SW480 (cell line): ENCODE measurements at regions not wholly inside any gene's neighbourhood (a gene's known extent, or its start where the extent isn't known, plus 50 kb on each side); places are given as distances from the start of the nearest gene placed in this dataset.
A peak's percentile ranks its signal among the peaks of the same experiment; 100 is the strongest.
"Not testable (repeated sequence)": the region's sequence is repeated elsewhere in the genome, so short reads cannot be mapped to it uniquely, and the experiment has no call there.

Experiments used
- DNase-seq: peaks from one replicate; pipeline ENCODE4 v3.0.0-alpha.2; 2016; ENCODE audit warnings: low spot score

DNA sequence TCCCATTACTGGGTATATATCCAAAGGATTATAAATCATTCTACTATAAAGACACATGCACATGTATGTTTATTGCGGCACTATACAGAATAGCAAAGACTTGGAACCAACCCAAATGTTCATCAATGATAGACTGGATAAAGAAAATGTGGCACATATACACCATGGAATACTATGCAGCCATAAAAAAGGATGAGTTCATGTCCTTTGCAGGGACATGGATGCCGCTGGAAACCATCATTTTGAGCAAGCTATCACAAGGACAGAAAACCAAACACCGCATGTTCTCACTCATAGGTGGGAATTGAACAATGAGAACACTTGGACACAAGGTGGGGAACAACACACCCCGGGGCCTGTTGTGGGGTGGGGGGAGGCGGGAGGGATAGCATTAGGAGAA lies 57.0 kb upstream of the NEUROD1 start:
- DNase-seq = not testable (repeated sequence)

DNA sequence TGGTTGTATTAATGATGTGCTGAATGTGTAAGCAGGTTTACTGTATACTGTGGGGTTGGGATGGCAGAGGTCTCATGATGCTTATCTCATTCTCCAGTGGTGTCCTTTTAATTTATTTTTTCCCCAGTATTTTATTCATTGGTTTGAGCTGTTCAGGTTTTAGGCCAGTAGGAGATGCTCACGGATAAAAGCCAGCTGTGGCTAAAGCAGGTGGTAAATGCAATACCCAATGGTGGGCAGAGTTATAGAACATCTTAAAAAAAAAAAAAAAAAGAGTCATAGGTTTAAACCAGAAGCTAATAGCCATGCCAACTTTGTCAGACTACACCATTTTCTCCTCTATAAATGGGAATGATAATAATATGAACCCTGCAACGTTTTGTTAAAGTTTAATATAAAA lies 57.8 kb upstream of the NEUROD1 start:
- DNase-seq = peak; percentile 17

GRCh38 chr2:181738563-181738962 lies 58.2 kb upstream of the NEUROD1 start:
- no peak for DNase-seq

GRCh38 chr2:181741756-181742155 lies 61.4 kb upstream of the NEUROD1 start:
- DNase-seq = no peak

GRCh38 chr2:181742361-181742760 lies 62.0 kb upstream of the NEUROD1 start:
- DNase-seq = no peak

- peak; percentile 54 for DNase-seq
Measured at GRCh38 chr2:181742922-181743722, 62.8 kb upstream of the NEUROD1 start.

DNA sequence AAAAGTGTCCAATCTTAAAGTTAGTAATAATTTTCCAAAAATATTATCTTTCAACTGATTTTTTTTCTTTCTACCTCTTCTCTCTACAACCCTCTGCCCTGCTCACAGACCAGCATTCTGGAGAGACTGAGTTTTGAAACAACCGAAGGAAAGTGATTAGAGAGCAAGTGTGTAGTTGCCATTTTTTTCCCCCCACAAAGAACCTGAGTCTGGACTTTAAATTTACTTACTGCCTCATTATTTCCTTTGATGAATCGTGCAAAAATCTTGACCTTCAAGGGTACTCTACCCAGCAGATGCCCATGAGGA lies 63.4 kb upstream of the NEUROD1 start:
- DNase-seq = no peak

- no peak for DNase-seq
Measured at GRCh38 chr2:181745796-181746540, 65.7 kb upstream of the NEUROD1 start.

GRCh38 chr2:181746844-181747243 lies 66.5 kb upstream of the NEUROD1 start:
- no peak for DNase-seq

DNA sequence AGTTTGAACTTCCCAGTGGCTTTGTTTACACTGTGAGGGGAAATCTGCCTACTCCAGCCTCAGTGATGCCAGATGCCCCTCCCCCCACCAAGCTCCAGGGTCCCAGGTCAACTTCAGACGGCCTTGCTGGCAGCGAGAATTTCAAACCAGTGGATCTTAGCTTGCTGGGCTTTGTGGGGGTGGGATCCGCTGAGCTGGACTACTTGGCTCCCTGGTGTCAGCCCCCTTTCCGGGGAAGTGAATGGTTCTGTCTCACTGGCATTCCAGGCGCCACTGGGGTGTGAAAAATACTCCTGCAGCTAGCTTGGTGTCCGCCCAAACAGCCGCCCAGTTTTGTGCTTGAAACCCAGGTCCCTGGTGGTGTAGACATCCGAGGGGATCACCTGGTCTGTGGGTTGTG lies 70.0 kb upstream of the NEUROD1 start:
- DNase-seq = no peak

DNA sequence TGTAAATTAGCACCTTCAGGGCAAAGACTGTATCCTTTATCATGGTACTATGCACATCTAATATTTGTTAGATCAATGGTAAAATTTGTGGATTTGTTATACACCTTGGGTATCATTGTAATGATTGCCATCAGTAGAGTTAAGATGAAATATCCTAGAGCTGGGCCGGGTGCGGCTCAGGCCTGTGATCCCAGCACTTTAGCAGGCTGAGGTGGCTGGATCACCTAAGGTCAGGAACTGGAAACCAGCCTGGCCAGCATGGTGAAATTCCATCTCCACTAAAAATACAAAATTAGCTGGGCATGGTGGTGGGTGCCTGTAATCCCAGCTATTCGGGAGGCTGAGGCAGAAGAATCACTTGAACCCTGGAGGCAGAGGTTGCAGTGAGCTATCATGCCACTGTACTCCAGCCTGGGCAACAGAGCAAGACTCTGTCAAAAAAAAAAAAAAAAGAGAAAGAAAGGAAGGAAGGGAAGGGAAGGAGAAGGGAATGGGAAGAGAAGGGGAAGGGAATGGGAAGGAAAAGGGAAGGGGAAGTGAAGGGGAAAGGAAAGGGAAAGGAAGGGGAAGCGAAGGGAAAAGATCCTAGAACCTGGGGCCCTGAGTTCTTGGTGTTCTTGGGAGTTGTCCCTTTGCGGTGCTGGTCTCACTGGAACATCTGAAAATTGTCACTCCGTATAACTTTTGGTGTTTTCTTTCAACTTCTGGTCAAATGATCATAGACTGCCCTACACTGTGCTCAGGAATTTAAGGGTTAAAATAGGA lies 71.1 kb upstream of the NEUROD1 start:
- DNase-seq = no peak

GRCh38 chr2:181752301-181752700 lies 72.0 kb upstream of the NEUROD1 start:
- no peak for DNase-seq

GRCh38 chr2:181753686-181754085 lies 73.4 kb upstream of the NEUROD1 start:
- no peak for DNase-seq

GRCh38 chr2:181754105-181754504 lies 73.8 kb upstream of the NEUROD1 start:
- DNase-seq = no peak

DNA sequence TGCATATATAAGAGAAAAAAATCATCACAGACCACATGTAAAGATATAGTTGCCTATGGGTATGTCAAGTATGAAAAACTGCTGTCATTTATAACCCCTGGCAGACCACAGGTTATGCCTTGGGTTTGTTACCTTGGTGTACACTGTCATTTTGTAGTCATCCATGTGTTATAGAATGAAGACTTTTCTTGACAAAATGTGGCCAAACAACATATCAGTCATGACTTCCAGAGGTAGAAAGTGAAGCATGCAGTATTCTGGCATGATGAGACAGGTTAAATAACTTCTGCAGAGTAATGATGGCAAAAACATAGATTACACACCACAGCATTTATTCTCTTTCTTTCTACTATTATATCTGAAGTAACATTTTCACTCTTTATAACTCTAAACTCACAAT lies 74.9 kb upstream of the NEUROD1 start:
- DNase-seq = peak; percentile 14

- no peak for DNase-seq
Measured at GRCh38 chr2:181760521-181760920, 80.2 kb upstream of the NEUROD1 start.

GRCh38 chr2:181761175-181761574 lies 80.9 kb upstream of the NEUROD1 start:
- no peak for DNase-seq

GRCh38 chr2:181762000-181762399 lies 81.7 kb upstream of the NEUROD1 start:
- no peak for DNase-seq

DNA sequence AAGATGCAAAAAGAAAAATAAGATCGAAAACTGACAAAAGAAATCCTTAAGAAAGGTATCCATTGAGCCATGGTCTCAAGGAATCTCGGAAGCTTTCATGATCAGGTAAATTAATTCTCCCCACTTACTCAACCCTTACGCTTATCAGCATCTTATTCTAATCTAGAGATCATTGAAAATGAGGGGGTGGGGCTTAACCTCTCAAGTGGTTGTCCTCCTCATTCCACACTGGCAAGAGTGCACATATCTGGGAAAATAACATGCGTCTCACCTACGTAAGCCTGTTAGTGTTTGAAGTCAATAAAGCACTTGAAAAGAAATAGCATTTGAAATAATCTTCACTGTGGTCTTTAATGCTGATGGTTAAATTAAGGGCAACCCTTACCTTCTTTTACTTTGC lies 82.5 kb upstream of the NEUROD1 start:
- DNase-seq = no peak

DNA sequence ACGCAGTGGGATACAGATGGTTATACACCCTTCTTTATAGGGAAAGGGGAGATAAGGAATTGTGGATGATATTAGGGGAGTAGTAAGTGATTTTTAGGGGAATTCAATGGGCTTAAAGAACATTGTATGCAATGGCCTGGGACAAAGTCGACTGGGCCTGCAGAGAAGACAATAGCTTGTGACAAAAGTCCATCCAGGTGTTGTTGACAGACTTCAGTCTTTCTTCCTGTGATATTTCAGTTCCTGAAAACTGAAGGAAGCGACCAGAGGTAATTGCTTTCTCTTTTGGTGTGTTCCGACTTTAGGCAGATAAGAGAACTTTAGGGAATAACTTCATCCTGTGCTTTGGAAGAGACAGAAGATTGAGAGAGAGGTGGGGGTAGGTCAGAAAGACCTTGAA lies 83.1 kb upstream of the NEUROD1 start:
- no peak for DNase-seq

DNA sequence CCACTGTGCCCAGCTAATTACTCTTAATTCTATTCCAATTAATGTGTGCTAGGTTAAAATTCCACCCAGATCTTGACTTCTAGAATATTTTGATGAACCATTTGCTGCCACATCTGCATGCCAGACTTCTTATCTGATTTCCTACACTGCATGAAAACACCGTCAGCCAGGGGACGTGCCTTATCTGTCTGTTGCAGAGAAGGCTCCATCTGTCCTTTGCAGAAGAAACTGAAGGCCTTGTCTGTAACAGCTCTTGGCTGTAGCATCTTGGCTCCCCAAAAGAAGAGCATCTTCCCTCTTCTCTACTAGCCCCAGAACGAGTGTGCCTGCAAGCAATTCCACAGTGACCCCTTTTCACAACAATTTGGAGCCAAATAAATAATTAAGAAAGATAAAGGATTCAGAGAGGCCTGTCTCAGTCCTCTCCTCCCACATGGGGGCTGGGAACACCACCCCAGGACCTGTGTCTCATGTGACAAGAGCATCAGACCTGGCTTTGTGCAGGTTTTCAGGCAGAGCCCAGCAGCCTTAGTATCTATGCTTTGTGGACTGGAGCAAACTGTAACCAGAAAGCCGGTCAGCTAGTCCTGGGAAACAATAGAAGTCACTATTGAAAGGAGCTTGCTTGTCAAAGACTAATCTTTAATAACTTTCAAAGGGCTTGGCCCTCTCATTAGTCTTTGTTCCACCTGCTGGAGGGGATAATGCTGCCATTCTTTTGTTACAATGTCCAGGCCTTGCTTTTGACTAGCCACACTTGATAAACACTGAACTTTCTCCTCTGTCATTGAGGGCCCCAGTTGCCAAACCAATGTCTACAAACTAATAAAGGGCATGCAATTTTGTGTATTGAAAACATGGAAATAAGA lies 84.0 kb upstream of the NEUROD1 start:
- DNase-seq = no peak

DNA sequence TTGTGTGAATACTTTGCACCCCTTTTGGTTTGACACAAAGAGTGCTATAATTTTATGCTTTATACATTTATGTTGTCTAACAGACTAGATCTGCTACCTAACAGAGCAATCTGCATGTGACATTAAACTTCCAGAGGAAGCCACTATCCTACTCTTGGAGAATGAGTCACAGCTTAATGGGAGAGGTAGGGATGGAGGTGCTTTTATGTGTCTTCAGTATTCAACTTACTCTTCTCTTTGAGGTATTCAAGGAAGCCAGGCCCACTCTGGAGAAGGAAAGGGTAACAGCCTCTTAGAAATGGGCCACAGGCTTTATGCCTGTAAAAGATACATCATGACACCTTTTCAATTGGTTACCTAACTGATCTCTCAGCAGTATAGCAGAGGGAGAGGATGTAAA lies 85.8 kb upstream of the NEUROD1 start:
- DNase-seq = no peak
